HCEC 1CT (cell line): ENCODE measurements at regions not wholly inside any gene's neighbourhood (a gene's known extent, or its start where the extent isn't known, plus 50 kb on each side); places are given as distances from the start of the nearest gene placed in this dataset.
"Not testable (repeated sequence)": the region's sequence is repeated elsewhere in the genome, so short reads cannot be mapped to it uniquely, and the experiment has no call there.

Experiments
- DNase-seq: peaks from one replicate; pipeline ENCODE4 v3.0.0-alpha.2; 2017

DNA sequence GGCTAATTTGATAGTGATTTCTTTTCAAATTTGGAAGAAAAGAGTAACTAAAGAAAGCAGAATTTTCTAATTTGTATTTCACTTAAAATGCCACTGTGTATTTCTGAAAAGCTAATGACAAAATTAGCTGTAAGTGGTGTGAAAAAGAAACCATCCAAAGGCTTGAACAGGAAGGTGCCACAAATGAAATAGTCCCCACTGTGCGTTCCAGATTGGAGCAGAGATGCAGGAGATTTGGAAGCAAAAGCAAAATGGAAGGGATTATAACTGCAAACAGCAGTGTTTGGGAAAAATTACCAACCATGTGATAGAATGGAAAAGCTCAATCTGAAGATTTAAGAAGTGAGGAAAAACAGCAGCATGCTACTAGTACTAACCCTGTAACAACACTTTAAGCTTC, 498.7 kb downstream of the SUCLG1 start:
- DNase-seq: no peak

DNA sequence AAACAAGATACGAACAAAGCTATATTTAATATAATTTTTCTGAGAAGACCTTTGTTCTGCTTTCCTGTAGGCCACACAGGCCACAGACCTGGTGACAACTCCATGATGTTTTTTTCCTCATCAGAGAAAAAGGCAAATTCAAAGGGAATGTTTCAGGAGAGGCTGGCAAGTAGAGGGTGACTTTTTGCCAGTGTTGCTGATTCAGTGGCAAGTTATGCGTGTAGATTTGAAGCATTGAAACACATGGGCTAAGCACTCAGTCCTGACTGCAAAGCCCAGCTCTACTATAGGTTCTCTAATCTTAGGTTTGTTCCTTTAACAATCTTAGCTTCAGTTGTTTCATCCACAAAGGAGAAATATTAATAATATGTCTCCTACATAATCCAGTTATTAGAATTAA, 499.8 kb downstream of the SUCLG1 start:
- DNase-seq: no peak

DNA sequence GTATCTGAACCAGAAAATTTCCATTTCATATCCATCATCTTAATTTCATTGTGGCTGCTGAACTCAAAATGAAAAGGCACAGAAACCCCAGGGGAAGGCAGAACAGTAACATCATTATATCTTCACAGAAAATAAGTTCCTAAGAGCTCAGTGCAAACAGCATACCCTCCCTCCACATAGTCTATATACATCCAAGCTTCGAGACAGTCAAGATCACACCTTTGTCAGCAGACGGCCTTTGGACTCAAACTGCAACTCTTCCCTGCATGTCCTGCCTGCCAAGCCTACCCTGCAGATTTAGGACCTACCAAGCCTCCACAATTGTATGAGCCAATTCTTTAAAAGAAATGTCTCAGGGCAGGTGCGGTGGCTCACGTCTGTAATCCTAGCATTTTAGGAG, 502.1 kb downstream of the SUCLG1 start:
- no peak for DNase-seq

DNA sequence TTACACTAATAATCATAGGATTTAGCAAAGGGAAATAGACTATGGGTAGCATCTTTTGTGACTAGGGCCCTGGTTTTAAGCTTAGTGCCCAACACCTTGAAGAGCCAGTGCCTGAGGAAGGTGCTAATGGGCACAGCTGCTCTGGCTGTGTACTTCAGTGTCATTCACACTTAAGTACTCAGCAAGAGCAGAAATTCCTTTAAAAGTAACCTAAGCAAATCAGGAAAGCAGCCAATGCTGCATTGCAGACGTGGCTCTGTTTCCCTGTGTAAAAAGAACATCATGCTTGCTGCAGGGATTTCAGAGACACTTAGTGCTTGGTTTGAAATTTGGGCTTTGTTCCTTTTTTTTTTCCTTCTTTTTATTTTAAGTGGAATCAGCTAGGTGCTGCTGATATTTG, 505.4 kb downstream of the SUCLG1 start:
- DNase-seq: no peak

DNA sequence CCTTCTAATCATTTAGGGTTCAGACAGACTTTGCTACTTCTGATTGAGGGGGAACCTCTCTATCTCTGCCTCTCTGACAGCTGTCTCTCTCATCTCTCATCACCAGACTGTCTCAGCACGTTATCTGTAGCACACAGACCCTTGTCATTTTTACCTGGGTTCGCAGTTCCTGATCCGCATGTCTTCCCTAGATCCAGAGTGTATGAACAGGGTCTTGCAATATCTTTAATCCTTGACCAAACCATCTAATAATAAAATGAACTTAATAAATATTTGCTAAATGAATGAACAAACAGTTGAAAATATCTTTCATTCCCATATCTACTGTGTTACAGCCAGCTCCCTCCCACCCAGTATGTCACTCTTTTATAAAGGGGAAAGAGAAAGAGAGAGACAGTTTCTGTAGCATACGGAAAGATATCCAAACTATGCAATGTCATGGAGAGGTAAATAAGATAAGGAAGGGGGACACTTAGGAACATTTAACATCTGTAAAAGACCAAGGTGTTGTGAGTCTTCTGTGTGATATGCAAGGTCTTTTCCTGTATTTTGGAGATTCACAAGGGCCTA, 507.6 kb downstream of the SUCLG1 start:
- DNase-seq: no peak

GRCh38 chr2:83949361-83949760, 509.7 kb downstream of the SUCLG1 start:
- no peak for DNase-seq

DNA sequence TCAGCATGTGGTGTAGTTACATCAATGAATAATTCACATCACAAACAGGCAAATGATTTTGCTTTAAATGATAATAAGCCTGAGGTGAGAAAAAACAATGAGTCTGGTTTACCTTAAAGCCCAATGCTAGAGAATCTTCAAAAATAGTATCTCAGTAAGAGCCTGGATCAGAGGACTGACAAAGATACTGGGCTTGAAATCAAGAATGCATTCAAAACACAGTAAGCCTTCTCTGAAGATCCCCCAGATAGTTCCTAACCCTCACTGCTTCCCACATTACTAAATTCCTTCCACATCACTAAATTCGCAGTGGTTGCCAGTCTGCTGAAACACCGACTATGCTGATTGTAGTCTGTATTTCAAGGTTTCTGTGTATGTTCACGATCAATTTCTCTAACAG, 514.9 kb downstream of the SUCLG1 start:
- no peak for DNase-seq

DNA sequence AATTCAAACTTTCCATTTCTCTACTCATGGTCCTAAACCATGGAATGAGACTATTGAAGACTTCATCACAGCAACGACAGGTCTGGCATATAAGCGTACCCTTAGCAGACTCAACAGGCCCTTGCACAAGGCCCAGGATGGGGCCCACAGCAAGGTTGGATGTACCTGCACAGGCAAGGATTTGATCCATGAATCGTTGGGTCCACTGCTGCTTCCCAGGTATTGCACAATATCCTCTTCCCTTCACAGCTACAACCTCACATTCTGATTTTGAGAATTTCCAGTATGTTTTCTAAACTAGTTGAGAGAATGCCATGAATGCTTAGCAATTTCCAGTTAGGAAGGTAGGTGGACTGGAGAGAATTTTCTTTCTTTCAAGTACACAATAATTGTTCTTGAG, 515.8 kb downstream of the SUCLG1 start:
- DNase-seq: no peak

DNA sequence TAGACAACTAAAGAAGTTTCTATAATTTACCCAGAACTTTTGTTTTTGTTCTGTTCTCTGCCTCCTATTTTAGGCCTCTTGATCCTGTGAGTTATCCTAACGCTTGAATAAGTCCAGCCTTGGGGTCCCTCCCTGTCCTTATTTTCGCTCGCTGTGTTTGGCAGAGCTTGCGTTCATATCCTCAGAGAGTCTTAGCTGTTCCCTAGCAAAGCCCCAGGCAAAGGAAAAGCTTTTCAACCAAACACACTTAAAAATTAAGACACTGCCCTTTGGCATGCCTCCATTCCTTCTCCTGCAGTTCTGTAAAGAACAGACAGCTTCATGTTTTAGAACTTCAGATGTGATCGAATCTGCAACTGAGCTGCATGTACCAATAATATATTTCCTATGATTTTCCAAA, 517.2 kb downstream of the SUCLG1 start:
- DNase-seq: no peak

DNA sequence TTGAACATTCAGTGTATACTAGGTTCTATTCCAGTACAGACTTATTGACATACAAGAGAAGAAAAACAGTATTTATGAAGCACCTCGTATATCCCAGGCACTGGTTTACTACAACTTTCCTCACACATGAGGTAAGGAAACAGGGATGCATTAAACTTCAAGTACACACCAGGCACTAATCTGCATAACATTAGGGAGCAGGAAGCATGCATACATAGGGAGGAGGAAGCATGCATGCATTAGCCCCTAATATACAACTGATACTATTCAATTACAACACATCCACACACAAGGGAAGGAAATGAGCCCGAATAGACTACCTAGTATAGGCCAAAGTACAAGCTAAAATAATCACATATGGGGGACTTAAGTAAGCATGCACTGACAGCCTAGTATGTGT, 525.3 kb downstream of the SUCLG1 start:
- no peak for DNase-seq

DNA sequence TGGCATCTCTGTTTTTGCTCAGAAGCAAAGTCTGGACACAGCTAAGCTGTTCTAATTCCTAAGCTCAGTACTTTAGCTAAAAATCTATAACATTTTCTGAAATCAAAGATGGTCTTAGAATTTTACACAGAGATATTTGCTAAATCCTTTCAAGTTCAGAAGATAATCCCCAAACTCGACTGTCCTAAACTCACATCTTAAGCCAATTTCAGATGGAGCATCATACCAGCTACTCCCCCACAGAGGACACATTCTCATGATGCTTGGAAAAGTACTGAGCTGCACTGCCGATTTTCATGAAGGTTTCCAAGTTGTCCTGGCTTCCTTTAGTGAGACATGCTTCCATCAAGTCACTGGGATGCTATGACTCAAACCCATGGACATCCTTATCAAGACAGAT, 535.5 kb downstream of the SUCLG1 start:
- DNase-seq: no peak

DNA sequence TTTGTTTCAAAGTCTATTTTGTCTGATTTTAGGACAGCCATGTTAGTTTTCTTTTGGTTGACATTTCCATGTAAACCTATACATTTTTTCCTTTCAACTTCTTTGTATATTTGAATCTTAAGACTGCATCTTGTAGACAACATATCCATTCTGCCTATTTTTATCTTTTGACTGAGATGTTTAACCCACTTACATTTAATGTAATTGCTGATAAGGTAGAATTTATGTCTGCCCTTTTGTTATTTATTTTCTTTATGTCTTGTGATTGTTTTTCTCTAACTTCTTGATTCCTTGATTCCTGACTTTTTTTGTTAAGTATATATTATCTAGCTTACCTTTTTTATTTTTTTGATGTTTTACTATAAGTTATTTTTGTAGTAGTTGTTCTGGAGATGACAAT, 542.5 kb downstream of the SUCLG1 start:
- no peak for DNase-seq

GRCh38 chr2:83915381-83915780, 543.7 kb downstream of the SUCLG1 start:
- no peak for DNase-seq

DNA sequence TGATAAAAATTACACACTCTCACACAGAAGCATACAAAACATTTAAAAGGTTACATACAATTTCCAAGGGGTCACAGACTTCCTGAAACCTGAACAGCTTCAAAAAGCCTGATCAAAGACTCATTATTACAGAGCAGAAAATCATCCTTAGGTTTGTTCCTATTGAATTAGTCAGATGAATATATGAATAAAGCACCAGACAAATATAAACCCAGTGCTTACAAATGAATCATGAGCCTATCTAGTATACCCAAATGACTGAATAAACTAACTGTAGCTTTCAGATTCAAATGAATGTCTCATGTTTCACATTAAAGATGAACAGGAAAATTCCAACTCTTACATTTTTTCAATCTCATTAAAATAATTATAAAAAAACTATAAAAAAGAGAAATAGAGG, 550.3 kb downstream of the SUCLG1 start:
- DNase-seq: no peak

DNA sequence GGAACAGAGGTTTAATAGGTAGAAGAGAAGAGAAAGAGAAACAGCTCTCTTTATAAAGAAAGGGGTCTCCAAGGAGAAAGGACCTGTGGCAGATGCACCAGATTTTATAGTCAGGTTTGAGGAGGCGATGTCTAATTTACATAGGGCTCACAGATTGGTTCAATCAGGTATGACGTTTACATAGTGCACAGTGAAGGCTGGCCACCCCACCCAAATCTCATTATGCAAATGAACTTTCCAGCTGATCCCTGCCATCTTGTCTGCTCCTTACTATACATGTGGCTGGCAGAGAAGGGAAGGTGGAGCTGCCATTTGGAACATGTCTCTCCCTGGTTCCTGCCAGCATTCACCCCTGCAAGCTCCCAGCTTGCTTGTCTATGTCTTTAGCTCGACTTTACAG, 557.8 kb downstream of the SUCLG1 start:
- no peak for DNase-seq

- no peak for DNase-seq
These were observed 558.2 kb downstream of the SUCLG1 start for GRCh38 chr2:83900862-83901261.

GRCh38 chr2:83899271-83899670, 559.8 kb downstream of the SUCLG1 start:
- DNase-seq: no peak

DNA sequence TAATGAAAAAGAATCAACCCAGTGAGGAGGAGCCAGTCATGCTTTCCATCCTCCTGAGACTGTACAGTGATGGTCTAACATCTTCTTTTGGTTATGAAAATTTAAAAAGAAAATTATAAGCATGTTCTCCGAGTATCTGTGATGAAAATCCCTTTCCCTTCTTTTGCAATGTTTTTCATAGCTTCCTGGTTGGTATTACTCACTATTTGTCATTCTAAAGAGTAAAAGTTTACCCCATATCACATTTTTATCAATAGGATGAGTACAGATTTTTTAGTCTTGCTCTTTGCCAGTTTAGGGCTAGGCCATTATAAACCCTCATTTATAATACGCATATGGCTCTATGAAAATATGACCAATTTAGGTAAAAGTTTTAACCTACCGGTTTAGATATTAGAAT, 564.1 kb downstream of the SUCLG1 start:
- DNase-seq: no peak

DNA sequence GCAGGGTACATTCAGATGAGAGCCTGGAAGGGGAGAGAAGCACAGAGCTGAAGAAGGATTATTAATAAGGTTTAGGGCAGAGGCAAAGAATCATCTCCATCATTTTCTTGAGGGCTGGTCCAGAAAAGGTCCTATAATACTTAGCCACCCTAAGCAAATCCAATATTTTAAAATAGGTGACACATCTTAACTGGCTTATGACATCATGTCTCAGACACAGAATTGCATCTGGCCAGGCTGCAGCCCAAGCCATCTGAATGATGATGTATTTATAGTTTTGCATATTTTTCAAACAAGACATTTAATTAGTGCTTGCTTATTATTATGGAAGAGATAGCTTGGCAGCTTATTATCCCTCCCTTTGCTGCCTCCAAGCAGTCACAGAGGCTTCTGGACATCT, 571.3 kb downstream of the SUCLG1 start:
- no peak for DNase-seq

DNA sequence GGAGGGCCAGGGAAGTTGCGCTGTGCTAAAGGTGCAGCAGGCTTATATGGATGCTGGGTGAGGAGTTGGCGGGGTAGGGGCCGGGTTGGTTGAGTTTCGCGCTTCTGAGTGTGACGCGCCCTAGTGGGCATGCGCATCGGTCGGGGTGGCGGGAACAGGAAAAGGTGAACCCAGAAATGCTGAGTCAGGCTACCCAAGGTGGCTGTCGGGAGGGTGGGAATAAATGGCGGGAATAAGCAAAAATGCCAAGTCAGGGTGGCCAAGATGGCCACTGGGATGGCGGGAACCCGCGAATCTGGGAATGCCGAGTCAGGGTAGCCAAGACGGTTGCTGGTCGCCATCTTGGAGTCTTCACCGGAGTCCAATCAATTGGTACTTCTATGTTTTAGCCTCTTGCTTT, 580.0 kb downstream of the SUCLG1 start:
- no peak for DNase-seq

GRCh38 chr2:83877261-83877660, 581.8 kb downstream of the SUCLG1 start:
- DNase-seq: not testable (repeated sequence)

DNA sequence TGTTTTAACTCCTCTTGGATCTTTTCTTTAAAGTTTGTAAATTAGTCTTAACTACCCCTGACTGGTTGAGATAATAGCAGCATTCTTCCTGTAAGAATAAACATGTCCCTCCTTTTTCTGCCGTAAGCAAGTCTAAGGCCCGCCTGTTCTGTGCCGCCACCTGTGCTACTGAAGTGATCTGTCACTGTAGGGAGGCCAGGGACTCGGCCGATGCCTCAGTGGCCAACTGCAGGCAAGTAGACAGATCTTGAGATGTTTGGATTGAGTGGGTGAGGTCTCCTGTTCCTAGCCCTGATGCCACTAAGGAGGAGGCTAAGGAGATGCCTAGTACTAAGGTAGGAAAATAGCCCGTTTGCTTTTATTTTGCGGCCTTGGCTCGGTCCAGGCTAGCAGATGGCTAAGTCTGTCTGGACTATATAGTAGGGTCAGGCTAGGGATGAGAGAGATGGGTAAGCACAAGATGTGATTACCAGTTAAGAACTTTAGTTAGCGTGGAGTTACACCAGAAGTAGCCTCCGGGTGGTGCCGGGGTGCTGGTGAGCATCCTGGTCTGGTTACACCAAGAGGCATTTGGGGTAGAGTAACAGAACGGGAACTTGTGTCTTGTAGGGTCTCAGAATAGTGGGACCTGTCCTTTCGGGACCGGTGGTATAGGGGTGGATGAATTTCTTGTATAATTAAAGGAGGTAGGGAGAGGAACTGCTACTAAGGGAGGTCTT, 584.2 kb downstream of the SUCLG1 start:
- no peak for DNase-seq

- no peak for DNase-seq
These were observed 585.0 kb downstream of the SUCLG1 start for GRCh38 chr2:83874066-83874465.

- no peak for DNase-seq
These were observed 586.0 kb downstream of the SUCLG1 start for GRCh38 chr2:83873110-83873509.

DNA sequence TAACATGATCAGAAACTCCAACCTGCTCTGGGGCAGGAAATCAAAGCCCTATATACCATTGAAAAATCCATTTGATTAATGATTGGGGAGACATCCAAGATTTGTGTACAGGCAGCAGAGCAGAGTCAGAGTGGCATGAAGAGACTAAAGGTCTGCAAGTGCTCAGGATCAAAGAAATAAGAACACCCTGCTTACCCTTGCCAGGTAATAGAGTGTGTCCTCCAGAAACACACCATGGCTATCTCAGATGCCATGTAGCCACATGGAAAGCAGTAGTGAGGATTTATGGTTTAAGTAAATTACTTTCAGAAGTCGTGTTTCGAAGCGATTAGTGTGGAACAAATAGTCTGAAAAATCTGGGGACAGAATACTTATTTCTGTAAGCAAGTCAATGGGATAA, 592.9 kb downstream of the SUCLG1 start:
- no peak for DNase-seq
